ENCODE measurements at regions not wholly inside any gene's neighbourhood (a gene's known extent, or its start where the extent isn't known, plus 50 kb on each side); places are given as distances from the start of the nearest gene placed in this dataset.

- TF ChIP-seq HES1 (IDR thresholded peaks at IDR 0.05; ENCODE audit: low read depth) (no peak), HMBOX1 (IDR thresholded peaks at IDR 0.05) (no peak), CHD2 (IDR thresholded peaks at IDR 0.05; ENCODE audit: low read depth, low read length) (no peak), ZNF778 (CRISPR knock-in tag; IDR thresholded peaks at IDR 0.05) (no peak), E2F3 (CRISPR knock-in tag; IDR thresholded peaks at IDR 0.05) (no peak), KLF13 (tag; IDR thresholded peaks at IDR 0.05; ENCODE audit: borderline replicate concordance, low read depth) (no peak), JUNB (CRISPR knock-in tag; conservative IDR thresholded peaks at IDR 0.05) (no peak), ZNF707 (CRISPR knock-in tag; conservative IDR thresholded peaks at IDR 0.05) (no peak), ELF2 (CRISPR knock-in tag; IDR thresholded peaks at IDR 0.05) (no peak), PRPF4 (IDR thresholded peaks at IDR 0.05; ENCODE audit: insufficient read depth, low read depth, low read length, poor library complexity, severe bottlenecking) (no peak)
These were observed 881.0 kb upstream of the CNTNAP5 start (continued) for GRCh38 chr2:123144082-123144481.

- intact Hi-C loops (cut with micrococcal nuclease) = no loop called here
- Histone ChIP-seq H3K9me1 (ENCODE audit: control insufficient read depth, insufficient read depth, low read length) (no peaks in the 10 kb centered on the region), H2AFZ (ENCODE audit: low read depth, low read length) (no peak overlapping the region), H4K20me1 (replicated peaks; ENCODE audit: control insufficient read depth, insufficient read depth, low read length) (no peaks in the 10 kb centered on the region), H3K27me3 (ENCODE audit: control insufficient read depth in 2 of 2, insufficient read depth in 2 of 2, low read length in 2 of 2) (no peaks in the 10 kb centered on the region), H3K9me3 (replicated peaks; ENCODE audit: control insufficient read depth, insufficient read depth, low read depth, low read length) (no peaks in the 10 kb centered on the region), H3K4me3 (no peak overlapping the region), H3K27ac (ENCODE audit: extremely low read depth, low read depth, low read length) (no peak overlapping the region), H3K4me1 (replicated peaks in 1 of 2; ENCODE audit: control insufficient read depth in 2 of 2, insufficient read depth in 2 of 2, low read length in 2 of 2) (no peaks in the 10 kb centered on the region), H3K79me2 (ENCODE audit: control insufficient read depth, insufficient read depth, low read length) (no peaks in the 10 kb centered on the region), H3K36me3 (ENCODE audit: control insufficient read depth, insufficient read depth, low read length) (no peaks in the 10 kb centered on the region), H3K4me2 (ENCODE audit: insufficient read depth, low read length) (no peak overlapping the region), H3K9ac (ENCODE audit: insufficient read depth in 1 of 2, low read depth in 2 of 2, low read length in 2 of 2) (no peak overlapping the region)
- in situ Hi-C loops (cut with MboI) = no loop called here
- ChIA-PET POLR2A (no interaction called here), CTCF (ENCODE audit: low intra/inter-chr PET ratio) (no interaction called here)
- BruUV-seq (replicated peaks) = no TSS peak
- WGBS (ENCODE audit: insufficient coverage, low coverage, missing lambda C conversion rate) = 0% methylated on average over 1 of the region's 1 CpG
- FAIRE-seq (no peak), ATAC-seq (no peak), DNase-seq (ENCODE audit: extremely low read depth in 1 of 4, low spot score in 3 of 4) (no peak)
- TF ChIP-seq HMG20A (CRISPR knock-in tag; conservative IDR thresholded peaks at IDR 0.05) (no peak), FOS (IDR thresholded peaks at IDR 0.05; ENCODE audit: extremely low read depth, insufficient read length) (no peak), DMBX1 (CRISPR knock-in tag; IDR thresholded peaks at IDR 0.05; ENCODE audit: borderline replicate concordance) (no peak), NFE2 (IDR thresholded peaks at IDR 0.05; ENCODE audit: low read depth) (no peak), HINFP (tag; conservative IDR thresholded peaks at IDR 0.05; ENCODE audit: low read depth) (no peak), TRIM25 (IDR thresholded peaks at IDR 0.05; ENCODE audit: borderline replicate concordance) (no peak), TCFL5 (CRISPR knock-in tag; conservative IDR thresholded peaks at IDR 0.05) (no peak), FIP1L1 (IDR thresholded peaks at IDR 0.05; ENCODE audit: low read depth, low read length, poor library complexity, severe bottlenecking) (no peak)
These were observed 872.0 kb upstream of the CNTNAP5 start for GRCh38 chr2:123153041-123153440.
